HEK293T (cell line): ENCODE measurements at regions not wholly inside any gene's neighbourhood (a gene's known extent, or its start where the extent isn't known, plus 50 kb on each side); places are given as distances from the start of the nearest gene placed in this dataset.
"Not testable (repeated sequence)": the region's sequence is repeated elsewhere in the genome, so short reads cannot be mapped to it uniquely, and the experiment has no call there.

Experiments used
- BHLHE40 ChIP-seq: fragments of 450-650 bp; IDR thresholded peaks from 2 replicates; pipeline ENCODE4 v1.6.1; 2016; ENCODE audit warnings: mild to moderate bottlenecking, moderate library complexity, borderline replicate concordance
- ELF4 ChIP-seq: fragments of 450-650 bp; IDR thresholded peaks from 2 replicates; pipeline ENCODE4 v1.6.1; 2017; ENCODE audit warnings: antibody characterized with exemption
- FOXK2 ChIP-seq: fragments of 450-650 bp; IDR thresholded peaks from 2 replicates; pipeline ENCODE4 v1.6.1; 2016; ENCODE audit warnings: mild to moderate bottlenecking
- FOXM1 ChIP-seq: fragments of 450-650 bp; IDR thresholded peaks from 2 replicates; pipeline ENCODE4 v1.6.1; 2017; ENCODE audit warnings: mild to moderate bottlenecking, borderline replicate concordance
- HDGF ChIP-seq: fragments of 450-650 bp; IDR thresholded peaks from 2 replicates; pipeline ENCODE4 v1.6.1; 2017; ENCODE audit warnings: antibody characterized with exemption, borderline replicate concordance
- LEF1 ChIP-seq: fragments of 450-650 bp; IDR thresholded peaks from 2 replicates; pipeline ENCODE4 v1.6.1; 2017; ENCODE audit warnings: mild to moderate bottlenecking, borderline replicate concordance
- PKNOX1 ChIP-seq: fragments of 450-650 bp; IDR thresholded peaks from 2 replicates; pipeline ENCODE4 v1.6.1; 2016
- SP1 ChIP-seq: fragments of 450-650 bp; IDR thresholded peaks from 2 replicates; pipeline ENCODE4 v1.6.1; 2017
- SUZ12 ChIP-seq: fragments of 450-650 bp; IDR thresholded peaks from 2 replicates; pipeline ENCODE4 v1.6.1; 2016; ENCODE audit warnings: mild to moderate bottlenecking
- TARDBP ChIP-seq: fragments of 450-650 bp; IDR thresholded peaks from 2 replicates; pipeline ENCODE4 v1.6.1; 2016

DNA sequence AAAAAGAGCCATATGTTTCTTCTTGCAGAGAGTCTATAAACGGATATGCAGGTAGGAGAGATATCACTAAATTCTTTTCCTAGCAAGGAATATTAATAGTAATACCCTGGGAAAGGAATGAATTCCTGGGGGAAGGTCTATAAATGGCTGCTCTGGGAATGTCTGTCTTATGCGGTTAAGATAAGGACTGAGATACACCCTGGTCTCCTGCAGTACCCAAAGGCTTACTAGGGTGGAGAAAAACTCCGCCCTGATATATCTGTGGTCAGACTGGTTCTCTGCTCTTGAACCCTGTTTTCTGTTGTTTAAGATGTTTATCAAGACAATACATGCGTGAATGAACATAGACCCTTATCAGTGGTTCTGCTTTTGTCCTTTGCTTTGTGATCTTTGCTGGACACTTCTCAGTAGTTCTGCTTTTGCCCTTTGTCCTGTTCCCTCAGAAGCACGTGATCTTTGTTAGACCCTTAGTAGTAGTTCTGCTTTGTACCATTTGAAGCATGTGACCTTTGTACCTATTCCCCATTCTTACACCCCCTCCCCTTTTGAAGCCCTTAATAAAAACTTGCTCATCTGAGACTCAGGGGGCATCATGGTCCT is 173.1 kb upstream of the CCZ1B start:
- not testable (repeated sequence) for TF ChIP-seq FOXK2, ELF4, HDGF, LEF1, SUZ12, FOXM1, SP1, TARDBP, BHLHE40, PKNOX1
